Cardiac muscle cell (in vitro differentiated cells and primary cell): ENCODE measurements at regions not wholly inside any gene's neighbourhood (a gene's known extent, or its start where the extent isn't known, plus 50 kb on each side); places are given as distances from the start of the nearest gene placed in this dataset.
A peak's percentile ranks its signal among the peaks of the same experiment; 100 is the strongest.
"Not testable (repeated sequence)": the region's sequence is repeated elsewhere in the genome, so short reads cannot be mapped to it uniquely, and the experiment has no call there.

Source experiments
- DNase-seq, 2 donors: peaks; one replicate each; pipeline versions ENCODE4 v3.0.0 to v3.0.0-alpha.2; 2010 to 2017; ENCODE audit warnings: low read depth in 1 of 2, low spot score in 1 of 2
- H3K27ac ChIP-seq: fragments of 200-600 bp; sonication (generic); 2 replicates; pipeline ENCODE4 v1.5.1; 2016
- H3K27me3 ChIP-seq: fragments of 200-600 bp; sonication (generic); 2 replicates; pipeline ENCODE4 v1.6.0; 2016; ENCODE audit warnings: control low read depth
- H3K36me3 ChIP-seq: fragments of 200-600 bp; sonication (generic); 2 replicates; pipeline ENCODE4 v1.5.1; 2016; ENCODE audit warnings: control low read depth
- H3K4me1 ChIP-seq: fragments of 200-600 bp; sonication (generic); 2 replicates; pipeline ENCODE4 v1.8.1; 2017; ENCODE audit warnings: low read depth, mild to moderate bottlenecking, mixed run types
- H3K4me3 ChIP-seq: fragments of 200-600 bp; sonication (generic); 2 replicates; pipeline ENCODE4 v1.5.1; 2016; ENCODE audit warnings: mild to moderate bottlenecking
- H3K9me3 ChIP-seq: fragments of 200-600 bp; sonication (generic); 2 replicates; pipeline ENCODE4 v1.5.1; 2017; ENCODE audit warnings: low read depth, mild to moderate bottlenecking, control low read depth
- CTCF ChIP-seq: IDR thresholded peaks from 2 replicates; pipeline ENCODE4 v1.5.1; 2012; ENCODE audit warnings: low read depth, mild to moderate bottlenecking, low read length

- Histone ChIP-seq H3K27ac (no peak overlapping the region), H3K4me1 (no peaks in the 10 kb centered on the region), H3K9me3 (no peaks in the 10 kb centered on the region), H3K4me3 (no peak overlapping the region), H3K36me3 (no peaks in the 10 kb centered on the region), H3K27me3 (no peaks in the 10 kb centered on the region)
- no peak for DNase-seq
- TF ChIP-seq CTCF: no peak
Measured at GRCh38 chr5:96293966-96294883, 138.8 kb downstream of the PCSK1 start.

GRCh38 chr5:96292582-96293247, 140.3 kb downstream of the PCSK1 start:
- no peak overlapping the region for H3K27ac ChIP-seq
- no peaks in the 10 kb centered on the region for H3K4me1 ChIP-seq
- no peaks in the 10 kb centered on the region for H3K27me3 ChIP-seq
- DNase-seq: peak in 1 of 2 donors; percentile 85
- no peaks in the 10 kb centered on the region for H3K36me3 ChIP-seq
- H3K4me3 ChIP-seq: no peak overlapping the region
- no peak for TF ChIP-seq CTCF
- H3K9me3 ChIP-seq: no peaks in the 10 kb centered on the region

GRCh38 chr5:96289287-96289686, 143.8 kb downstream of the PCSK1 start:
- H3K9me3 ChIP-seq, H3K27me3 ChIP-seq, H3K36me3 ChIP-seq, DNase-seq, H3K4me1 ChIP-seq, H3K27ac ChIP-seq, H3K4me3 ChIP-seq: not testable (repeated sequence)

- H3K27me3 ChIP-seq: no peaks in the 10 kb centered on the region
- no peaks in the 10 kb centered on the region for H3K9me3 ChIP-seq
- no peaks in the 10 kb centered on the region for H3K36me3 ChIP-seq
- no peak for TF ChIP-seq CTCF
- H3K27ac ChIP-seq: no peak overlapping the region
- H3K4me1 ChIP-seq: no peaks in the 10 kb centered on the region
- DNase-seq: peak in 1 of 2 donors; percentile 82
- no peak overlapping the region for H3K4me3 ChIP-seq
Measured at GRCh38 chr5:96288845-96289185, 144.2 kb downstream of the PCSK1 start.

GRCh38 chr5:96288166-96288844, 144.7 kb downstream of the PCSK1 start:
- peak in 1 of 2 donors; percentile 24 for DNase-seq
- H3K27ac ChIP-seq: no peak overlapping the region
- H3K9me3 ChIP-seq: no peaks in the 10 kb centered on the region
- H3K27me3 ChIP-seq: no peaks in the 10 kb centered on the region
- H3K36me3 ChIP-seq: no peaks in the 10 kb centered on the region
- H3K4me1 ChIP-seq: no peaks in the 10 kb centered on the region
- TF ChIP-seq CTCF: no peak
- H3K4me3 ChIP-seq: no peak overlapping the region

- no peak for TF ChIP-seq CTCF
Measured at GRCh38 chr5:96287136-96287535, 145.9 kb downstream of the PCSK1 start.

More at GRCh38 chr5:96287136-96287535, 145.9 kb downstream of the PCSK1 start:
- no peak for DNase-seq
- no peaks in the 10 kb centered on the region for H3K36me3 ChIP-seq
- no peaks in the 10 kb centered on the region for H3K4me1 ChIP-seq
- H3K27me3 ChIP-seq: no peaks in the 10 kb centered on the region
- no peak overlapping the region for H3K27ac ChIP-seq
- no peak overlapping the region for H3K4me3 ChIP-seq
- no peaks in the 10 kb centered on the region for H3K9me3 ChIP-seq
